Loucy (cell line): ENCODE measurements at regions not wholly inside any gene's neighbourhood (a gene's known extent, or its start where the extent isn't known, plus 50 kb on each side); places are given as distances from the start of the nearest gene placed in this dataset.

ENCODE experiments used
- EZH2phosphoT487 ChIP-seq: fragments of 200-600 bp; IDR thresholded peaks from 2 replicates; pipeline ENCODE4 v1.6.1; 2018; ENCODE audit warnings: antibody characterized with exemption, mild to moderate bottlenecking, moderate library complexity, borderline replicate concordance
- TF ChIP-seq, protein P1 (sequence below): fragments of 200-600 bp; sonication (generic); conservative IDR thresholded peaks from 2 replicates; pipeline ENCODE4 v1.5.1; 2014; ENCODE audit warnings: mild to moderate bottlenecking, antibody characterized with exemption, low read length

DNA sequence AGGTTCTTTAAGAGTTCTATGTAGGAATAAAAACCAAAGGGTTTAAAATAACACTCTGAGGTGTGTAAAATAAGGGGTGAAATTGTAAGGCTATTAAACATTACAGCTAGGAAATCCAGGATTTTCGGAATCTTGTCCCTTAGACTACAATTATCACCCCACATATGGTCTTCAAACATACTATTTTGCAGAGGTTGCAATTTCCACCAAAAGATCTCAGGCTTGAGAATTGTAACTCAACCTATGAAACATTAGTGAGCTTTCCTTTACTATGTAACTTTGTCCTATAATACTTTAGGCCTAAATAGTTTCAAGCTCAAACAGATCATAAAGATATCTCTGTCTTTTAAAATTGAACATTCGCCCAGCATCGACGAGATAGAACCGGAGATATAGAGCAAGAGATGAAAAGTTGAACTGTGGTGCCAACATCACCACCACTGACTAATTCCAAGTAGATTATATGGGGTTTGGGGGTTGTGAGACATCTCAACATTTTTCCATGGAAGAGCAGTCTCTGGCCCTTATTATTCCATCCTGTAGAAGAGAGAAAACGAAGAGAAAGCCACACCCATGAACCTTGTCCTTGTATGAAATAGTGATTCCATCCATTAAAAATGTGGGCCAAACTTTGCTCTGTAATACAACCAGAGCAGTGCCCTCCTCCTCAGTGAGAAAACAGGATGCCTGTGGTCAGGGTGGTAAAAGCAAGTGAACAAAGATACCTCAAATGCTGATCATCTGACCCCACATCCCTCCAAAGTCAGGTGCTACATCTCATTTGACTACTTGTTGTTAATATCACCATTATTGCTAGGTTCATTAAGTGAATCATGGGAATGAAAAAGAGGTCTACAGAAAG is 284.5 kb upstream of the GJE1 start:
- TF ChIP-seq, protein P1, sequence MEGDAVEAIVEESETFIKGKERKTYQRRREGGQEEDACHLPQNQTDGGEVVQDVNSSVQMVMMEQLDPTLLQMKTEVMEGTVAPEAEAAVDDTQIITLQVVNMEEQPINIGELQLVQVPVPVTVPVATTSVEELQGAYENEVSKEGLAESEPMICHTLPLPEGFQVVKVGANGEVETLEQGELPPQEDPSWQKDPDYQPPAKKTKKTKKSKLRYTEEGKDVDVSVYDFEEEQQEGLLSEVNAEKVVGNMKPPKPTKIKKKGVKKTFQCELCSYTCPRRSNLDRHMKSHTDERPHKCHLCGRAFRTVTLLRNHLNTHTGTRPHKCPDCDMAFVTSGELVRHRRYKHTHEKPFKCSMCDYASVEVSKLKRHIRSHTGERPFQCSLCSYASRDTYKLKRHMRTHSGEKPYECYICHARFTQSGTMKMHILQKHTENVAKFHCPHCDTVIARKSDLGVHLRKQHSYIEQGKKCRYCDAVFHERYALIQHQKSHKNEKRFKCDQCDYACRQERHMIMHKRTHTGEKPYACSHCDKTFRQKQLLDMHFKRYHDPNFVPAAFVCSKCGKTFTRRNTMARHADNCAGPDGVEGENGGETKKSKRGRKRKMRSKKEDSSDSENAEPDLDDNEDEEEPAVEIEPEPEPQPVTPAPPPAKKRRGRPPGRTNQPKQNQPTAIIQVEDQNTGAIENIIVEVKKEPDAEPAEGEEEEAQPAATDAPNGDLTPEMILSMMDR: no peak
- TF ChIP-seq EZH2phosphoT487: no peak
